ENCODE measurements at regions not wholly inside any gene's neighbourhood (a gene's known extent, or its start where the extent isn't known, plus 50 kb on each side); places are given as distances from the start of the nearest gene placed in this dataset.

DNA sequence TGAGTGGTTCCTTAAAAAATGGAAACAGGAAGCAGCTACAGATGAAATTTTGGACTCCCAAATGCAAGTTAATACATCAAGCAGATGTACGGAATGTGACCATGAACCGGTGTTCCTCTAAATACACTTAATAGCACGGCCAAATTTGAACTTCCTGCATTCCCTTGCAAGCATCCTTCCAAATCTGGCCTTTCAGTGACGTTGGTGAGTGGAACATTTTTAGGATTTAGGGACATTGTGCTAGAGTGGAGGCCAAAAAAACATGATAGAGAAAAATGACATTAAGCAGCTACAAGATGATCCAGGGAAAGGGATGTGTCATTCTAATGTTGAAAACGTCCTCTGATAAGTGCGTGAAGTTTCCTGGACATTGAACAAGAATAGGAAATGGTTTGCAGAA is 62.1 kb downstream of the CTAGE1 start:
- Mint-ChIP-seq H3K9me3 (no peaks in the 10 kb centered on the region), H3K36me3 (no peaks in the 10 kb centered on the region), H3K4me3 (no peak overlapping the region), H3K27ac (no peak overlapping the region), H3K4me1 (no peaks in the 10 kb centered on the region), H3K27me3 (ENCODE audit: low read depth in 3 of 3) (peaks cover 2% of the 10 kb centered on the region in 3 donors)
- DNase-seq = no peak

DNA sequence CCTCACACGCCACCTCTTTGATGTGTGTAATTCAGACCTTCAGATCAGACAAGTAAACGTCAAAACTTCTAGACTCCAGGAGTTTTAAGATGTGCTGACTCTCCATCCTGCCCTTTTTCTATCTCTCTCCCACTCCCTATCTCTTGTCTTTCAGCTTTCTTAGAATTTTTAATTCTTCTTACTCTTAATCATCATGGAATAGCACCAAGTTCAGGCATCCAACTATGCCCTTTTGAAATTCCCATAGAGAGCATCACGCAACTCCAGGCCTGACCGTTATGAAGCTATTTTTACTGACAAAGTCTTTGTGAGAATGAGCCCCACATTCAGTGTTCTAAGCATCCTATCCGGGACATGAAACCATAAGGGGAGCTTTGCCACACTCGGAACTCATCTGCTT is 62.6 kb downstream of the CTAGE1 start:
- DNase-seq = no peak
- Mint-ChIP-seq H3K27ac (no peak overlapping the region), H3K9me3 (no peaks in the 10 kb centered on the region), H3K36me3 (no peaks in the 10 kb centered on the region), H3K4me3 (no peak overlapping the region), H3K27me3 (ENCODE audit: low read depth in 3 of 3) (peaks cover 1 to 2% (median 2%) of the 10 kb centered on the region in 3 donors), H3K4me1 (peaks cover 2 to 4% of the 10 kb centered on the region in 2 donors)

DNA sequence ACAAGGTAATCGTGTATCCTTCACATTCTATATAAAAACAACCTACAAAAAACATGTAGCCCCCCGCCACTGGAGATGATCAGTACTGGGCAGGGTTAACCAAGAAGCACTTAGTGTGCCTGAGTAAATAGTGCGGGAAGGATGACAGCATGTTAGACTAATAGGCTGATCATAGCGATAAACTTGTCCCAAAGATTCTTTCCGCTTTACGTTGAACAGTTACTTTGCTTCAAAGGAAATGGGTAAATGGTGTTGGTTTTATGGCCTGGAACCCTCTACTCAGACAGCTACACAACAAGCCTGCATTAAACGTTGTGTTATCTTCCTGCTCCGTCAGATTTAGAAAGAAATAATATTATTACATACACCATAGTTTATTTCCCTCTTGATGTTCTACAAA is 67.7 kb downstream of the CTAGE1 start:
- H3K27ac Mint-ChIP-seq = peak overlapping the region; percentile 89 to 98 (median 94)

DNA sequence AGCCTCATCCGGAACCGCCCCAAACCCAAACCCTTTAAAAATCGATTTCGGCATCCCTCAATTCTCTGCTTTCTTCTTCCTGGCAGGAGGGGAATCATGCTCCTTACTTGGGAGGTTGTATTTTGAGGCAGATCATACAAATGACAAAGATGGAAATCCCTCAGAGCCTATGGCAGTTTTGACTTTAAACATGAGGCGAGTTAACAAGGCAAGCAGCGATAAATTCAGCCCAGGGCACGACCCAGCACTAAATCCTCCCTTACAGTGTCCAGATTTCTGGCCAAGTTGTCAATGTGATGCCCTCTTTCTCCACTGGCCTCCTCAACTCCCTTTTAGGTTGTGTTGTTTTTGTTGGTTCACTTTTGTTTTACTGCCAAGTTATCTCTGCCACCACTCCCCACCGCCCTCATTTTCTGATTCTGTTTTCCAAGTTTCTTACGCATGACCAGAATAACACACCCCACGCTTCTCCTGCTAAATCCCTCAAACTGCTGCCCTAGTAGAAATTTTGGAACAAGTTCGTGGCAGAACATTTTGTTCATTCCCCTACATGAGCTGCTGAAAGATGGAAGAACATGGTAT is 68.3 kb downstream of the CTAGE1 start:
- no peaks in the 10 kb centered on the region for H3K9me3 Mint-ChIP-seq
- H3K4me3 Mint-ChIP-seq = peak overlapping the region; percentile 87 to 96 (median 94)
- H3K36me3 Mint-ChIP-seq = no peaks in the 10 kb centered on the region
- H3K4me1 Mint-ChIP-seq = peaks cover 53 to 57% of the 10 kb centered on the region in 2 donors
- DNase-seq = no peak
- peak overlapping the region; percentile 89 to 98 (median 94) for H3K27ac Mint-ChIP-seq
- peaks cover 8 to 31% (median 15%) of the 10 kb centered on the region in 3 donors for H3K27me3 Mint-ChIP-seq (ENCODE audit: low read depth in 3 of 3)

More for the DNA sequence above, 67.7 kb downstream of the CTAGE1 start:
- DNase-seq = no peak
- Mint-ChIP-seq H3K4me1 (peaks cover 47 to 51% of the 10 kb centered on the region in 2 donors), H3K27me3 (ENCODE audit: low read depth in 3 of 3) (peaks cover 8 to 31% (median 15%) of the 10 kb centered on the region in 3 donors), H3K9me3 (no peaks in the 10 kb centered on the region), H3K4me3 (peak overlapping the region; percentile 87 to 96 (median 94)), H3K36me3 (no peaks in the 10 kb centered on the region)

DNA sequence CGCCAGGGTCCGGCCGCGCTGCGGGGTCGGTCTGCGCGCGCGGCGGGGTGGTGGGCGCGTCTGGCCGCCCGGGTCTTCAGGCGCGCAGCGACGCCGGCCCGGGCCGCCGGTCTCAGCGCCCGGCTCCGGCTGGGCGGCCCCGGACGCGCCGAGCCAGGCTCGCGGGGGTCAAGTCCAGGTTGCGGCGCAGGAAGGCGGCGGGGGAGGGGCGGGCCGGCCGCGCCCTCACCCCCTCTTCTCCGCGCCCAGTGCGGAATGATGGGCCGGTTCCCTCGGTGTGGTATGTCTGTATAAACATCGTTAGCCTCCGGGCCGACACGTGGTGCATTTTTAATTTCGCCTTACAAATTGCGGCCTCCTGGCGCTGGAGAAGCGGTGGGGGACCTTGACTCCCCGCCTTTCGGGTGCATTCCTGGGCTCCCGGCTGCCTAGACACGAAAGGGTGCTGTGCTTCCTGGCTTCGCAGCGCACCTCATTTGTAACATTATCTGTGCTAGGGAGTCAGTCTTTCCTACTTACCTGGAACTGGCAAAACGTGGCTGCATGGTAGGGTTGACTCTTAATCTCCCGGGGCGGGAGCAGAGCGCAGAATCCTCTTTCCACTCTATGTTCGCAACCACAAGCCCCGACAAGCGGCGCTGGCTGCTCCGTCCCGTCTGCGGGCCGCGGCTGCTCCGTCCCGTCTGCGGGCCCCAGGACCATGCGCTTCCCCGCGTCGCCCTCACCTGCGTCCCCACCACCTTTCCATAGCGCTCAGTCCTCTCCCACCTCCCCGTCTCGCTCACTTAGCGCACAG is 69.0 kb downstream of the CTAGE1 start:
- Mint-ChIP-seq H3K36me3 (no peaks in the 10 kb centered on the region), H3K4me1 (peaks cover 60 to 64% of the 10 kb centered on the region in 2 donors), H3K4me3 (peak overlapping the region; percentile 95 to 98 (median 96)), H3K27me3 (ENCODE audit: low read depth in 3 of 3) (peaks cover 8 to 33% (median 15%) of the 10 kb centered on the region in 3 donors), H3K9me3 (no peaks in the 10 kb centered on the region), H3K27ac (peak overlapping the region; percentile 89 to 99 (median 98))
- peak in 2 of 3 donors; percentile 48 to 50 for DNase-seq

DNA sequence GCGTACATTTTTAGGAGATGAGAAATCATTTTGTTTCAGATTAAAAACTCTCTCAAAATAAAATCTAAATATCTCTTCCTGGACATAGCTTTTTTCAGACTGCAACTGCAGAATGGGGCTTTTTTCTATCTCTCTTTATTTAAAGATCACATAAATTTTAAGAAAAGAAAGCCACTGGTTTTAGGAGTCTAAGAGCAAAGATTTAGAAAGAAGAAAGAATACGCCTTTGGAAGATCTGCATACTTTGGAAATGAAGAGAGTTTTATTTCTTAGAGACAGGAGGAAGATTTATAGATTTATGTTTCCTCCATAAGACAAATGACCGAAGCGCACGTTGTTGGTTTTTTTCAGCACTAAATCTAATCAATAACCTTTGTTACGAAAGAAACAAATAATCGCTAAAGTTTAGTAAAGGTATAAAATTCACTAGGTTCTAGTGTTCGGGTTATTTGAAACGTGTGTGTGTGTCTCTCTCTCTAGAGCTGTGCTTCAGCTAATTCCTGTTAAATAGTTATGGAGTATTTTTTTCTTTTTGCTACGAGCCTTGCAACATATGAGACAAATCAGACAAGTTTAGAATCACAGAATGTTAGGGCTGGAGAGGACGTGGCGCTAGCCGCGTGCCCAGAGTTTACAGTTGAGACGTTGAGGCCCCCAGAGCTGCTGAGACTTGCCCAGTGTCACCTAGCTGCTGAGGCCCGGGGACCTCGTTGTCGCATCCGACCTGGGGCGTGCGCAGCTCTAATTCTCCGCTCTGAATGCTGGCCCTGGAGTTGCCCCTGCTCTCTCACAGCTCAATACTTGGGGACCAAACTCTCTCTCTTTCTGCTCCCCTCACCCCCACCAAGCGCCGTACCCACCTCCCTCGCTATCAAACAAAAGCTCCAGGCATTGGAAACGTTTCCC is 69.9 kb downstream of the CTAGE1 start:
- DNase-seq = peak in 2 of 3 donors; percentile 43 to 64
- H3K36me3 Mint-ChIP-seq = no peaks in the 10 kb centered on the region
- peak overlapping the region; percentile 95 to 98 (median 96) for H3K4me3 Mint-ChIP-seq
- peak overlapping the region; percentile 89 to 99 (median 99) for H3K27ac Mint-ChIP-seq
- H3K27me3 Mint-ChIP-seq (ENCODE audit: low read depth in 3 of 3) = peaks cover 8 to 35% (median 15%) of the 10 kb centered on the region in 3 donors
- peaks cover 68 to 72% of the 10 kb centered on the region in 2 donors for H3K4me1 Mint-ChIP-seq
- no peaks in the 10 kb centered on the region for H3K9me3 Mint-ChIP-seq

DNA sequence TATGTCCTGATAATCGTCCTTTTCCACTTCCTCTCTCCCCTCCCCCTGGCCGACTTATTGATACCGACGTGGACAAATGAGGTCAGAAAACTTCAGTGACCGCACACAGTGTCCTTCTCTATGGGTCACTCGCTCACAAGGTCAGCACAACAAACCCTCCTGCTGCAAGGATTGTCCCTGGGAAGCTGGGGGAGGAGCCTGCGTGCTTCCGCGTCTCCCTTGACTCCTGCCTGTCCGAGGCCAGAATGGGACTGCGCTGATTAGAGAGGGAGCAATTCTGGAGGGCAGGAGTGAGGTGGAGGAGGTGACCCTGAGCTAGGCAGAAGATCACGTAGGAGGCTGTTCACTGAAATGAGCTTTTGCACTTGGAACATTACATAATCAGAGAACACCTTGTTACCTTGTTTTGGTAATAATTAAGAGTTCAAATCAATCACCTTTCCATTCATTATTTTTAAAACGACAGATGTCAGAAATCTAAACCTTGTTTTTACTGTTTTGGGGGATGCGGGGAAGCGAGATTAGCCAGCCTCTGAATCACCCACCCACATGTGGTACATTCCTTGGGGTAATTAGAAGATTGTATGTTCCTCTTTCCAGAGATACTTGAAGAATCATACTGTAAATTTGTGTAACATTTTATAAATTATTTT is 70.6 kb downstream of the CTAGE1 start:
- Mint-ChIP-seq H3K9me3 (no peaks in the 10 kb centered on the region), H3K27me3 (ENCODE audit: low read depth in 3 of 3) (peaks cover 11 to 40% (median 15%) of the 10 kb centered on the region in 3 donors), H3K4me3 (peak overlapping the region; percentile 95 to 98 (median 96)), H3K36me3 (no peaks in the 10 kb centered on the region), H3K4me1 (peaks cover 76 to 80% of the 10 kb centered on the region in 2 donors), H3K27ac (peak overlapping the region; percentile 89 to 99 (median 99))
- no peak for DNase-seq

DNA sequence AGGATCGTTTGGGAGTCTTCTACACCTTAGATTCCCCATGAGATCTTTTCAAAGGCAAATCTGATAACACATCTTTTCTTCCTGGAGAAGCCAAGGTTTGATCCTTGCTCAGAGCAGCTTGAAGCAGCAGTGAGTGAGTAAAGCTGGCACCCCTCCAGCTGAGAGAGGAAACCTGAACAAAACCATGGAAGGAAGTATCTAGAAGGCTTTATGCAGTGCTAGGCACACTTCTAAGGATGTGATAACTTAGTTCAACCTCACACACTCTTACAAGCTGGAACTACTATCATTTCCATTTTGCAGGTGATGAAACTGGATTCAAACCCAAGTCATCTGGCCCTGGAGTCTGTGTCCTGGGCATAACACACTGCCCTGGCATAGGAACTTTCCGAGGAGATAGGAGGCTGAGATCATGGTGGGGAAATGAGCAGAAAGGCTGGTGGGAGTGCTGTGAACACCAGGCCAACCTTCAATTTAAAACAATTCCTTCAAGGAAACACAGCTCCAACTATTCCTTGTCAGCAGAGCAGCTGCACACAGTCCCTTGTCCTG is 71.2 kb downstream of the CTAGE1 start:
- DNase-seq = peak; percentile 54 to 70 (median 64)
- H3K36me3 Mint-ChIP-seq = no peaks in the 10 kb centered on the region
- peaks cover 82 to 86% of the 10 kb centered on the region in 2 donors for H3K4me1 Mint-ChIP-seq
- peaks cover 11 to 40% (median 15%) of the 10 kb centered on the region in 3 donors for H3K27me3 Mint-ChIP-seq (ENCODE audit: low read depth in 3 of 3)
- peak overlapping the region; percentile 89 to 99 (median 99) for H3K27ac Mint-ChIP-seq
- H3K4me3 Mint-ChIP-seq = peak overlapping the region; percentile 95 to 98 (median 96)
- no peaks in the 10 kb centered on the region for H3K9me3 Mint-ChIP-seq

DNA sequence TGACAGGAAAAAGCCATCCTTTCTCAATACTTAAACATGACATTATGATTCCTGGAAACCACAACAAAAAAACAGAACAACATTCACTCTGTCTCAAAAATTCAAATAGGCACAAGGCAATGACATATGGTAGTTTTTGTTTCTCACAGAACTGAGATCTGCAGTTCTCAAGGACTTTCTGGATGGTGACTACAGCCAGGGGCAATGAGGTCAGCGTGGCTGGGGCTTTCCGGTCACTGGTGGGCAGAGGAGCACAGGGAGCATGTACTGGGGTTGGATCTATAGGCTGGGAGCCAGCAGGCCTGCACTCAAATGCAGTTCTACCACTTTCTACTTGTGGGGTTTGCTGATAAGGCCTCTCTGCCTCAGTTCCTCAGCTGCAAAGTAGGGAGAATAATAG is 72.0 kb downstream of the CTAGE1 start:
- H3K27ac Mint-ChIP-seq = peak overlapping the region; percentile 89 to 99 (median 99)
- H3K36me3 Mint-ChIP-seq = no peaks in the 10 kb centered on the region
- peaks cover 11 to 38% (median 15%) of the 10 kb centered on the region in 3 donors for H3K27me3 Mint-ChIP-seq (ENCODE audit: low read depth in 3 of 3)
- no peaks in the 10 kb centered on the region for H3K9me3 Mint-ChIP-seq
- H3K4me3 Mint-ChIP-seq = peak overlapping the region; percentile 95 to 98 (median 96)
- peaks cover 88 to 94% of the 10 kb centered on the region in 2 donors for H3K4me1 Mint-ChIP-seq
- DNase-seq = no peak

DNA sequence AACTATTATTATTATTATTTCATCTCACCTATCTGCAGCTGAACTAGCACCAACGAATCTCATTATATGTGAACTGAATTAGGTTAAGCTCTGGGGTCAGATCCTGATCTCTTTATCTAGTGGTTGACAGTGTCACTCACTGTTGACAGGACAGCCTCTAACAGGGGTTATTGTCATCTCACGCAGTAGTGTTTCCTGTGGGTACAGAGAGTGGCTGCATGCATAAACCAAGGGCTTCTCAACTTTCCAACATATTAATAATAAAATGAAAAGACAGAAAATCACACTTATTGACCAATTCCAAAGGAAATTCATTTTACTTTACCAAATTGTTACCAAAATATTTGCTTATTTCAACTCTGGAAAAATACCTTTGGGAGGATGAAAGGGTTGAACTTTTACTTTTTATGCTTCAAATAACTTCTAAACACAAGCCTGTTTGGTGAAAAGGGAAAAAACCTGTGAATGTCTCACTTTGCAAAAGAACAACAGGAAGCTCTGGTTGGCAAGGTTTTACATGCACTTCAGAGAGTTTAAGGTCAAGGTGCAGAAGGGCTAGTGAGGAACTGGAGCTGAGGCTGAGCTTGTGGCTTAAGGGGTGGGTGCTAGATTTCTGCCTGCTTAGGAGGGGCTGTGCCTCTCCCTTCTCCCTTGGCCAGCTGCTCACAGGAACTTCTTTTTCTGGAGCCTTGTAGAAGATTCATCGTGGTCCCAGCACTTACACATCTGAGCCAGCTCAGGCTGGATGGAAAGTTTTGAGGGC is 72.6 kb downstream of the CTAGE1 start:
- H3K27me3 Mint-ChIP-seq (ENCODE audit: low read depth in 3 of 3) = peaks cover 11 to 38% (median 15%) of the 10 kb centered on the region in 3 donors
- DNase-seq = peak; percentile 82 to 87 (median 85)

DNA sequence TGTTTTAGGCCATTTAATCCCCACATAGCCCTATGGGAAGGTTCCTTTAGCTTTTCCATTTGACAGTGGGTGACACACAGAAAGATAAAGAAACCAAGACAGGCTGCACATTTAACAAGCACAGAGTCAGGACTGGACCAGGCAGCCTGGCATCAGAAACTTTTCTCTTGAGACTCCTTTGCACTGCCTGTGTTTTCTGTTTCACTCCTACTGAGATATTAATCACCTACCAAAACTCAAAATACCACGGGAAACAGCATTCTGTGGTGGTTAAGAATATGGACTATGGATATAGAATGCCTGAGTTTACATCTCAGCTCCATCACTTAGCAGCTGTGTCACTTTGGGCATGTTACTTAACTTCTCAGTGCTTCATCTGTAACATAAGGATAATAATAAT is 73.3 kb downstream of the CTAGE1 start:
- H3K4me3 Mint-ChIP-seq = peak overlapping the region; percentile 95 to 98 (median 96)
- DNase-seq = no peak
- H3K27ac Mint-ChIP-seq = peak overlapping the region; percentile 89 to 99 (median 99)
- peaks cover 88 to 96% of the 10 kb centered on the region in 2 donors for H3K4me1 Mint-ChIP-seq
- H3K27me3 Mint-ChIP-seq (ENCODE audit: low read depth in 3 of 3) = peaks cover 10 to 36% (median 15%) of the 10 kb centered on the region in 3 donors
- H3K9me3 Mint-ChIP-seq = no peaks in the 10 kb centered on the region
- H3K36me3 Mint-ChIP-seq = no peaks in the 10 kb centered on the region

More for the DNA sequence above, 72.6 kb downstream of the CTAGE1 start:
- H3K27ac Mint-ChIP-seq = peak overlapping the region; percentile 89 to 99 (median 99)
- peaks cover 89 to 96% of the 10 kb centered on the region in 2 donors for H3K4me1 Mint-ChIP-seq
- no peaks in the 10 kb centered on the region for H3K36me3 Mint-ChIP-seq
- H3K9me3 Mint-ChIP-seq = no peaks in the 10 kb centered on the region
- H3K4me3 Mint-ChIP-seq = peak overlapping the region; percentile 95 to 98 (median 96)

DNA sequence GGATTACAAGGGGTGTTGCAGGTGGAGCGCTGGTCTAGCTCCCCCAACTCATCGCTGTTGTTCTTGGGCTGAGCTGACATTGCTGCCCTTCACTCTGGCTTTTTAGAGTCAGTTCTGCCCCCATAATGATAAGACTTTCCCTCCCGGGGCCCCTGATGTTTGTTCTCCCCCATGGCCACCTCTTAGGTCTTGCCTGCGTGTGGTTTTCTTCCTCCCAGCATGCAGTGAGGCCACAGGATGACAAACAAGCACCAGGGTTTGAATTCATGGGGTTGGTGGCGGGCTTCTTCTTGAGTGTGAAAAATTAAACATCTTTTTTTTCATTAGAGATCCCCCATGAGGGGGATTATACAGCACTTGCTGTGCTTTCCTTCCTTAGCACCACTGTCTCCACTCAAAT is 74.1 kb downstream of the CTAGE1 start:
- H3K9me3 Mint-ChIP-seq = no peaks in the 10 kb centered on the region
- DNase-seq = peak; percentile 40 to 61 (median 45)
- peaks cover 89 to 97% of the 10 kb centered on the region in 2 donors for H3K4me1 Mint-ChIP-seq
- peak overlapping the region; percentile 89 to 99 (median 99) for H3K27ac Mint-ChIP-seq
- H3K36me3 Mint-ChIP-seq = no peaks in the 10 kb centered on the region
- H3K27me3 Mint-ChIP-seq (ENCODE audit: low read depth in 3 of 3) = peaks cover 8 to 28% (median 10%) of the 10 kb centered on the region in 3 donors
- peak overlapping the region; percentile 95 to 98 (median 96) for H3K4me3 Mint-ChIP-seq

Data from immature natural killer cell (primary cell).